Panc1 (cell line): ENCODE measurements at regions not wholly inside any gene's neighbourhood (a gene's known extent, or its start where the extent isn't known, plus 50 kb on each side); places are given as distances from the start of the nearest gene placed in this dataset.
"Not testable (repeated sequence)": the region's sequence is repeated elsewhere in the genome, so short reads cannot be mapped to it uniquely, and the experiment has no call there.

Experiments
- POLR2AphosphoS5 ChIP-seq: IDR thresholded peaks from 2 replicates; pipeline ENCODE4 v1.6.1; 2012; ENCODE audit warnings: mild to moderate bottlenecking, low read depth, low read length, moderate library complexity
- SIN3A ChIP-seq: IDR thresholded peaks from 2 replicates; pipeline ENCODE4 v1.6.1; 2012; ENCODE audit warnings: low read depth, mild to moderate bottlenecking, low read length, moderate library complexity, borderline replicate concordance; ENCODE audit not compliant: insufficient read depth
- TCF7L2 ChIP-seq: IDR thresholded peaks from 2 replicates; pipeline ENCODE4 v1.6.1; 2011; ENCODE audit warnings: mild to moderate bottlenecking, low read depth, low read length, inconsistent platforms
- TF ChIP-seq, protein P1 (sequence below): fragments of 450-650 bp; IDR thresholded peaks from 2 replicates; pipeline ENCODE4 v1.5.1; 2017; ENCODE audit warnings: mild to moderate bottlenecking
- TF ChIP-seq, protein P2 (sequence below), 2 experiments: IDR thresholded peaks; 2 replicates each; pipeline ENCODE4 v1.6.1; 2011 to 2012; ENCODE audit warnings: low read depth in 2 of 2, control low read depth in 1 of 2, low read length in 1 of 2, mild to moderate bottlenecking in 1 of 2, moderate library complexity in 1 of 2; ENCODE audit not compliant: insufficient read depth in 1 of 2

DNA sequence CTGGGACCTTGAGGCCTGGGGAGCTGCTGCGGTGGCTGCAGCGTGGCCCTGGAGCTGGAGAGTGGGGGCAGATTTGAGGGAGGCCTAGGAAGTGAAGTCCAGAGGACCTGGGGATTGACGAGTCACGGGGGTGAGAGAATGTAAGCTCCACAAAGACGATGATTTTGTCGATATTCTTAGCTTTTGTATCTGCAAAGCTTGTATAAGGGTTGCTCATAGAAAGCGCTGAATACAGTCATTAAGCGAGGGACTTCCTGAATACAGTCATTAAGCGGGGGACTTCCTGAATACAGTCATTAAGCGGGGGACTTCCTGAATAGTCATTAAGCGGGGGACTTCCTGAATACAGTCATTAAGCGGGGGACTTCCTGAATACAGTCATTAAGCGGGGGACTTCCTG, 89.3 kb upstream of the FRMD1 start:
- TF ChIP-seq, protein P1, sequence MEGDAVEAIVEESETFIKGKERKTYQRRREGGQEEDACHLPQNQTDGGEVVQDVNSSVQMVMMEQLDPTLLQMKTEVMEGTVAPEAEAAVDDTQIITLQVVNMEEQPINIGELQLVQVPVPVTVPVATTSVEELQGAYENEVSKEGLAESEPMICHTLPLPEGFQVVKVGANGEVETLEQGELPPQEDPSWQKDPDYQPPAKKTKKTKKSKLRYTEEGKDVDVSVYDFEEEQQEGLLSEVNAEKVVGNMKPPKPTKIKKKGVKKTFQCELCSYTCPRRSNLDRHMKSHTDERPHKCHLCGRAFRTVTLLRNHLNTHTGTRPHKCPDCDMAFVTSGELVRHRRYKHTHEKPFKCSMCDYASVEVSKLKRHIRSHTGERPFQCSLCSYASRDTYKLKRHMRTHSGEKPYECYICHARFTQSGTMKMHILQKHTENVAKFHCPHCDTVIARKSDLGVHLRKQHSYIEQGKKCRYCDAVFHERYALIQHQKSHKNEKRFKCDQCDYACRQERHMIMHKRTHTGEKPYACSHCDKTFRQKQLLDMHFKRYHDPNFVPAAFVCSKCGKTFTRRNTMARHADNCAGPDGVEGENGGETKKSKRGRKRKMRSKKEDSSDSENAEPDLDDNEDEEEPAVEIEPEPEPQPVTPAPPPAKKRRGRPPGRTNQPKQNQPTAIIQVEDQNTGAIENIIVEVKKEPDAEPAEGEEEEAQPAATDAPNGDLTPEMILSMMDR: not testable (repeated sequence)
- not testable (repeated sequence) for TF ChIP-seq POLR2AphosphoS5, TCF7L2, SIN3A
- TF ChIP-seq, protein P2, sequence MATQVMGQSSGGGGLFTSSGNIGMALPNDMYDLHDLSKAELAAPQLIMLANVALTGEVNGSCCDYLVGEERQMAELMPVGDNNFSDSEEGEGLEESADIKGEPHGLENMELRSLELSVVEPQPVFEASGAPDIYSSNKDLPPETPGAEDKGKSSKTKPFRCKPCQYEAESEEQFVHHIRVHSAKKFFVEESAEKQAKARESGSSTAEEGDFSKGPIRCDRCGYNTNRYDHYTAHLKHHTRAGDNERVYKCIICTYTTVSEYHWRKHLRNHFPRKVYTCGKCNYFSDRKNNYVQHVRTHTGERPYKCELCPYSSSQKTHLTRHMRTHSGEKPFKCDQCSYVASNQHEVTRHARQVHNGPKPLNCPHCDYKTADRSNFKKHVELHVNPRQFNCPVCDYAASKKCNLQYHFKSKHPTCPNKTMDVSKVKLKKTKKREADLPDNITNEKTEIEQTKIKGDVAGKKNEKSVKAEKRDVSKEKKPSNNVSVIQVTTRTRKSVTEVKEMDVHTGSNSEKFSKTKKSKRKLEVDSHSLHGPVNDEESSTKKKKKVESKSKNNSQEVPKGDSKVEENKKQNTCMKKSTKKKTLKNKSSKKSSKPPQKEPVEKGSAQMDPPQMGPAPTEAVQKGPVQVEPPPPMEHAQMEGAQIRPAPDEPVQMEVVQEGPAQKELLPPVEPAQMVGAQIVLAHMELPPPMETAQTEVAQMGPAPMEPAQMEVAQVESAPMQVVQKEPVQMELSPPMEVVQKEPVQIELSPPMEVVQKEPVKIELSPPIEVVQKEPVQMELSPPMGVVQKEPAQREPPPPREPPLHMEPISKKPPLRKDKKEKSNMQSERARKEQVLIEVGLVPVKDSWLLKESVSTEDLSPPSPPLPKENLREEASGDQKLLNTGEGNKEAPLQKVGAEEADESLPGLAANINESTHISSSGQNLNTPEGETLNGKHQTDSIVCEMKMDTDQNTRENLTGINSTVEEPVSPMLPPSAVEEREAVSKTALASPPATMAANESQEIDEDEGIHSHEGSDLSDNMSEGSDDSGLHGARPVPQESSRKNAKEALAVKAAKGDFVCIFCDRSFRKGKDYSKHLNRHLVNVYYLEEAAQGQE (IDR thresholded peaks at IDR 0.05; ENCODE audit: insufficient read depth in 1 of 2, low read depth in 2 of 2, low read length in 1 of 2): not testable (repeated sequence)
